ENCODE measurements at regions not wholly inside any gene's neighbourhood (a gene's known extent, or its start where the extent isn't known, plus 50 kb on each side); places are given as distances from the start of the nearest gene placed in this dataset.
"Not testable (repeated sequence)": the region's sequence is repeated elsewhere in the genome, so short reads cannot be mapped to it uniquely, and the experiment has no call there.

DNA sequence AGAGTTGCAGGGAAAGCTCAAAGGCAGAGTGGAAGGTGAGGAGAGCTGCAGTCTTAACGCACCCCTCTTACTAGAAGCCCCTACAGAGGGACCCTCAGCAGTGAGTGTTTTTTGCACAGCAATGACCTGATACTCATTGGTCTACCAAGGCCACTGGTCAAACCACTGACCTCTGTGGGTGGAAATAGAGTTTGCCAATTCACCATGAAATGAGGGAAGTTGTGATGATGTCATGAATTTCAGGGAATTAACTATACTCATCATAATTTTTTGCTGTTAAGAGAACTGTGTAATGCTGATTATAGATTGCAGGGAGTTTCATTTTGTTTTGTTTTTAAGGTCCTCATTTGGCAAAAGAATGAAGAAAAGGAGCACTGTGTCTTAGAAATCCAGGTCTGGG is 101.7 kb upstream of the SMAD3 start:
- DNase-seq (ENCODE audit: low read depth) = no peak

DNA sequence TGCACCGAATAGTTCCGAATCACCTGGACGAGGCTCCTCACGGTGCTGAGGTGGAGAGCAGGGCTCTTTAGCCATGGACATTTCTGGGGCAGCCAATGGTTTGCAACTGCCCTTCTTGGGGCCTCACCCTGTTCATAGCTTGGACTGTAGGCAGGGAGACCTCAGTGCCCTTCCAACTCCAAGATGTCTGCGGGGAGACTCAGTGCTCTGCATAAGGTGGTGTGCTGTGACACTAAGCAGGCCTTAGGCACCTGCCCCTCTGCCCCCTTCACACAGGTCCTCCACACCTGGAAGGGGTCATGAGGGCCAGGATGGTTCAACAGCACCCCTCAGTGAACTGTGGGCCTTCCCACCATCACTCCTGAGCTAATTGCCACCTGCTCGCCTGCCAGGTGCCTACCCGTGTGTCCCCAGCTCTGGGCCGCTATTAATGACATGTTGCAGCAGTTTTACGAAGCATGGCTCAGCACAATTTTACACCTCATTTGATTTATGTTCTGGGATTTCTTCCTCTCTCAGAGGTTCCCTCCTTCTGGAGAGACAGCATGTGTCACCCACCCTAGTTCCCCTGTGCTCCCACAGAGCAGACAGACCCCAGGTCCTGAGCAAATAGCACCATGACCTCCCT is 101.2 kb upstream of the SMAD3 start:
- DNase-seq (ENCODE audit: low read depth) = no peak

DNA sequence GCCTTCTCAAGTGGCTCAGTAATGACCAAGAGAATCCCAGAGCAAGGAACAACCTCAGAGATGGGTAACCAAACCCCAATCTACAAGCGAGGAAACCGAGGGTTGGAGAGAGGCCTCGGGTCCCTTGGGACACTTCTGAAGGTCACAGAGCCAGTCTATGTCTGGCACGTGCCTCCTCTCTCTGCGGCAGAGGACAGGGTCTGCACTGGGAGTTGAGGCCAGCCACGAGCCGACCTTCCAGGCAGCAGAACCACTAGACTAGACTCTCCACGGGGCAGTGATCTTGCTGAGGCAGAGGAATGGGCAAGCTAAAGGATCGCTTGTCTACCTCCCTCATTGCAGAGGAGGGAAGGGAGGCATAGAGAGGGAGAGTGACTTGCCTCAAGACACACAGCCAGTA is 100.6 kb upstream of the SMAD3 start:
- DNase-seq (ENCODE audit: low read depth) = no peak

DNA sequence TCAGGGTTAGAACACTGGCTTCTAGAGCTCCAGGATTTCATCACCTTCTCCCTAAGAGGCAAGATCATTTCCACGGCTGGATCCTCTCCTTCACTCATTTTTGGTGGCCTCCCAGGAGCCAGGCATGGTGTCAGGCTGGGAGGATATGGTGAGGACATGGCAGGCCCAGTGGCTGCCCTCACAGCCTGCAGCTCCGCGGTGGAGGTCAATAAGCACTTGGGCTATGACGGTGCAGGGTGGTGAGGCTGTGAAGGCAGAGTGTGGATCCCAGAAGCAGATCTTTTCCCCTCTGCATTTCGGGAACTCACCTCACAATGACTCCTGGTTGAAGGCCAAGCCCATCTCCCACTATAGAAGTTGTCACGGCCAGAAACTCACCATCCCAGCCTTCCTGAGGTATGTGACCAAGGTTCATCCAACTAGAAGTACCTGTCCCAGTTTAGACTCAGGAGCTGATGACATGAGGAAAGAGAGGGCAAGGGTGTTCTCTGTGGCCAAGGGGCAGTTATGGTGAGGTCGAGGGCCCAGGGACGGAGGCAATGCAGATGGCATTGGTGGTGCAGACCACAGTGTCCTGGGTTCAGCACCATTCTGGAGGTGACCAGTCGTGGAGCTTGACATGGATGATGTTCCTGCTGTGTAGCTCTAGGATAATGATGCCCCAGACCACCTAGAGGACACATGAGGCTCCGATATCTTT is 100.1 kb upstream of the SMAD3 start:
- DNase-seq (ENCODE audit: low read depth) = no peak

DNA sequence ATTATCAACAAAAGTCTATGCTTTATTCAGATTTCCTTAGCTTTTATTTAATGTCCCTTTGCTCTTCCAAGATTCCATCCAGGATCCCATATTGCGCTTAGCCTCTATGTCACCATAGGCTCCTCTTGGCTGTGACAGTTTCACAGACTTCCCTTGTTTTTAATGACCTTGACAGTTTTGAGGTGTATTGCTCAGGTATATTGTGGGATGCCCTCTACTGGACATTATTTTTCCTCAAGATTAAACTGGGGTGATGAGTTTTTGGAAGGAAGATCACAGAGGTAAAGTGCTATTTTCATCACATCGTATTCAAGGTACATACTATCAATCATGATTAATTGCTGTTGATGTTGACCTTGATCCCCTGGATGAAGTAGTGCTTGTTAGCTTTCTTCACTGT is 99.1 kb upstream of the SMAD3 start:
- no peak for DNase-seq (ENCODE audit: low read depth)

DNA sequence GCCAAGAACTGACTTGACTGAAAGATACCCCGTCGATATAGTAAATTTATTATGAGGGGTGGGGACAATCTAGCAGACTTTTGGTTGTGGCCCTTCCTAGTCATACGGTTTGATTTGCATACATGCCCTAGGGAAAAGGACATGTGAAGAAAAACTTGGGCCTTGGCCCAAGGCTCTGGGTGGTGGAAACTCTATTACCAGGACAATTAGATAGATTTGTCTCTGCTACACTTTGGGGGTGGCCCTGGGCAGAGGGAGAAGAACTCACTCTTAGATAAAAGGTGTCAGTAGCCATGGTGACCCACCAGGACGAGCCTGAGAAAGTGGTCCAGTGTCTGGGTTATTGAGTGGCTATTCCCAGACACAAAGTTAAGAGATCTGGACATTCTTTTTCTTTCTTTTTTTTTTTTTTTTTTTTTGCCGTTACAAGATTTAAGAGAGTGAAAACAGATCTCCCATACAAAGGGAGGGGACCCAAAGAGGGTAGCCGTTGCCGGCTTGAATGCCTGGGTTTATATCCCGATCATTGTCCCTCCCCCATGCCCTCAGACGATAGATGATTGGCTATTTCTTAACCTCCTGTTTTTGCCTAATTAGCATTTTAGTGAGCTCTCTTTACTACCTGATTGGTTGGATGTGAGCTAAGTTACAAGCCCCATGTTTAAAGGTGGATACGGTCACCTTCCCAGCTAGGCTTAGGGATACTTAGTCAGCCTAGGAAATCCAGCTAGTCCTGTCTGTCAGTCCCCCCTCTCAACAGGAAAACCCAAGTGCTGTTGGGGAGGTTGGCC is 96.4 kb upstream of the SMAD3 start:
- DNase-seq (ENCODE audit: low read depth) = no peak

DNA sequence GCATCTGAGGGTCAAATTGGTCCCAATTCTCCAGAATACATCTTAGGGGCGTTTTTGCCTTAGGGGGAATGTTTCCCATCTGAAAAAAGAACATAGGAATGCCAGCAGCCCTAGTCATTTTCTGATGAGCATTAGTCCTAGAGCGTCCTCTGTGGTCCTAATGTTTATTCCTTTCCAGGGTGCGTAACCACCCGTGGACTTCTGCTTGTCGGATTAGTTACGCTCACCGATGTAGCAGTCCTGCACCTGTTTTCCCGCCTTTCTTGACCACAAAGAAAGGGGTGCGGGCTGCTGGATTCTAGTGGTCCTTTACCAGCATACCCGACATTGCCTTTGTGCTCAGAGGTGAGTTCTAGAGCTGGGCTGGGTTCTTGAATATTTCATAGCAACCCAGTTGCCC is 91.3 kb upstream of the SMAD3 start:
- DNase-seq (ENCODE audit: low read depth) = not testable (repeated sequence)

DNA sequence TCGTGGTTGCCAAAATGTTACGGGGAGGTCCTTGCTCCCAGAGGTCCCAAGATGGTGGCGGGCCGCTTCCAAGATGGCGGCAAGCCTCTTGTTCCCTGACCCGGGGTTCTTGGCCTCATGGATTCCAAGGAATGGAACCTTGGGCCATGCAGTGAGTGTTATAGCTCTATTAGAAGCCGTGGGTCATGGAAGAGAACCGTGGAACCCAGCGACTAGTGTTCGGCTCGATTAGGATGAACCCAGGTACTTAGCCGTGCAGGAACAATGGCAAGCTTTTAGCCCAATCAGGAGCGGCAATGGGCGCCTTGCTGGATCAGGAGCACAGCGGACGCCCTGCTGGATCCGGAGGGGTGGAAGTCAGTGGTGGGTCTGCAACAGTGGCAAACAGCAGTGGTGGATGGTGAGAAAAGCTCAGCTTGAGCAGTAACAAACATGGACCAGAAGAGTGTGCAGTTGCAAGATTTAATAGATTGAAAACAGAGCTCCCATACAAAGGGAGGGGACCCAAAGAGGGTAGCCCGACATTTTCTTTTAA is 89.2 kb upstream of the SMAD3 start:
- DNase-seq (ENCODE audit: low read depth) = not testable (repeated sequence)

DNA sequence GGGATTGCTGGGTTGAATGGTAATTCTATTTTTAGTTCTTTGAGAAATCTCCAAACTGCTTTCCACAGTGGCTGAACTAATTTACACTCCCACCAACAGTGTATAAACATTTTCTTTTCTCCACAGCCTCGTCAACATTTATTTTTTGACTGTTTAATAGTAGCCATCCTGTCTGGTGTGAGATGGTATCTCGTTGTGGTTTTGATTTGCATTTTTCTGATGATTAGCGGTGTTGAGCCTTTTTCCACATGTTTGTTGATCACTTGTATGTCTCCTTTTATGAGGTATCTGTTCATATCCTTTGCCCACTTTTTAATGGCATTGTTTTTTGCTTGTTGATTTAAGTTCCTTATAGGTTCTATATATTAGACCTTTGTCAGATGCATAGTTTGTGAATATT is 85.1 kb upstream of the SMAD3 start:
- peak; percentile 25 for DNase-seq (ENCODE audit: low read depth)

DNA sequence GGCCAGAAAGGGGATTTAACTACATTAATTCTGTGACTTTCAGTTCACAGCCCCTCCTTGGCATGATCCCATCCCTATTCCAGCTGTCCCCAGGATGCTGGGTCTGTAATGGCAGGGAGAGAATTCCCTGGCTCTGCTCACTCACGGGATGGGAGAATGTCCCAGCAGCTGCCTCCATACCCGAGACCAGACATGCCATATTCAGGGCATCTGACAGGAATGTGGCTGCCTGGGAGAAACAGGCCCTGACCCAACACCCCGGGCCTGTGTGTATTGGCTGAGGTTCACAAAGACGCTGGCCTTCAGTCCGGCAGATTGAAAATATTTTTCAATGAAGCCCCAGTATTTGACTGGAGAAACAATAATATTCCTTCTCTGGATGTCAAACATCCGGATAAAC is 83.6 kb upstream of the SMAD3 start:
- peak; percentile 21 for DNase-seq (ENCODE audit: low read depth)

DNA sequence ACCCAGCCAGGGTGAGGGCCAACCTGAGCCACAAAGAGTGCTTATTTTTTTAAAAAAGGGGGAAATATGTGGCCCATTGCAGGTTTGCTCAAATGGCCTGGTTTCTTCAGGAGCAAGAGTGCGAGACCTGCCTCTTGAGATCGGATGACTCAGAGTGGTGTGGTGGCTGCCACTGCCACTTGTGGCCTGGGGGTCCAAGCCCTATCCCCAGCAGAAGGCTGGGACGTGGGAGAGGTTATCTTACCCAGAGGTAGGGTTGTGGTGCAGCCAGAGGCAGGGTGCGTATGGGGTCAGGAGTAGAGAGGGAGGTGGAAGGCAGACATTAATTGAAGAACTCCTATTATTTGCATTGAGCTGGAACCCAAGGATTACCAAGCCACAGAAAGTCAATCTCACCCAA is 83.2 kb upstream of the SMAD3 start:
- DNase-seq (ENCODE audit: low read depth) = peak; percentile 30

DNA sequence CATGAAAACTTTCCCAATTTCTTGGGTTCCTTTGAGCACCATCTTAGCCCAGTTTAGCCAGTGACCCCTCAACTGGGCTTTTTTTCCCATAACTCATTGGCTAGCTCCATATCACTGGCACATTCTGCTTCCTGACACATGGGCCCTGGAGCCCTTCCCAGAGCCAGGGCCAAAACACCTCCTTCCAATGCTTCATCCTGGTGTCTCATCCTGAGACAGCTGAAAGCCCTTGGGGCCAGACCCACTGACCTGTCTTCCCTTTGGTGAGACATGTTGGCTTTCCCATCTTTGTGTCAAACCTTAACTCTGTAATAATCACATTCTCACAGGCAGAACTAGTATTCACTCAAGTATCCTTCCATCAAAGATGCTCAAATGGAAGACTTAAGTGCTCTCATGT is 82.6 kb upstream of the SMAD3 start:
- DNase-seq (ENCODE audit: low read depth) = peak; percentile 72

DNA sequence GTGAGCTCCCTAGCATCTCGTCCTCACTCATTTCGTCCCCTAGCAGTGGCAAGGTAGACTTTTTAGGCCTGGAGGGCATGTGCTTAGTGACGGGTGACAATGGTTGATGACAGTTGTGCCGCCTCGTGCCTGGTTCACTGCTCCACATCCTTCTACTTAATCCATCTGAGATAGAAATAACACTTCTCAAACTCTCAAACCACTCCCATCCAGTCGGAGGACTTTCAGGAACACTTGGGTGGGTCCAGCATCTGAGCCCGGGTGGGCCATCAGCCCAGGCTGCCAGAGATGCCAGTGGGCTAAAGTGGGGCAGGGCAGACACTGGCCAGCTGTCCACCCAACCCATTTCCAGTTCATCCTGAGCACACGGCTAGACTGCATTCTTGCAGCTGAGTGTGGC is 79.7 kb upstream of the SMAD3 start:
- no peak for DNase-seq (ENCODE audit: low read depth)

DNA sequence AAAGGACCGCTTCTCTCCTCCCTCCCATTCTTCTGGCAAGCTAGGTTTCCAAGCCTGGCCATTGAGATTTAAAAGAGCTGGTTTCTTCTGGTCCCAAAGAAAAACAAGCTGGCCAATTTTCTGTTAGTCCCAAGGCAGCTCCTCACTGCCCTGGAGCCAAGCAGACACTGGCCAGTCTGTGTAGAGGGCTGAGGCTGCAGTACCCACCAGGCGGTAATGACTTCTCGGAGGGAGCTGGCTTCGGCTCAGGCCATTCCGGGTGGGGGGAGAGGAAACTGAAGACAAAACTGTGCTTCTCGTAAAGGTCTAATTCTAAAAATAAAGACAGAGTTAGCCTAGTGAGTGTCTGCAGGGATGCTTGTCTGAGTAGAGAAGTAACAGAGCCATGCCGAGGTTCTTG is 78.5 kb upstream of the SMAD3 start:
- DNase-seq (ENCODE audit: low read depth) = no peak

DNA sequence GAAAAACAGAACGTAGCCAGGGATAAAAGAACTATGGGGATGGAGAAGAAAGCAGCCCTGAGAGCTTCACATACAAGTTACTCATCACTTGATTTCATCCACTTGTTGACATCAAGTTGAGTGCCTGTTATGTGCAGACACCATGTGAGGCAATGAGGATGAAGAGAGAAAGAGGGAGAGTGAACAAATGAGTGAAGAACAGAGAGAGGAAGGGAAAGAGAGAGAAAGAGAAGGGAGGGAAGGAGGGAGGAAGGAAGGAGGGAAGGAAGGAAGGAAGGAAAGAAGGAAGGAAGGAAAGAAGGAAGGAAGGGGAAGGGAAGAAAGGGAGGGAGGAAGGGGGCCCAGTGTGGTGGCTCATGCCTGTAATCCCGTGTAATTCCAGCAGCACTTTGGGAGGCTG is 72.3 kb upstream of the SMAD3 start:
- no peak for DNase-seq (ENCODE audit: low read depth)

DNA sequence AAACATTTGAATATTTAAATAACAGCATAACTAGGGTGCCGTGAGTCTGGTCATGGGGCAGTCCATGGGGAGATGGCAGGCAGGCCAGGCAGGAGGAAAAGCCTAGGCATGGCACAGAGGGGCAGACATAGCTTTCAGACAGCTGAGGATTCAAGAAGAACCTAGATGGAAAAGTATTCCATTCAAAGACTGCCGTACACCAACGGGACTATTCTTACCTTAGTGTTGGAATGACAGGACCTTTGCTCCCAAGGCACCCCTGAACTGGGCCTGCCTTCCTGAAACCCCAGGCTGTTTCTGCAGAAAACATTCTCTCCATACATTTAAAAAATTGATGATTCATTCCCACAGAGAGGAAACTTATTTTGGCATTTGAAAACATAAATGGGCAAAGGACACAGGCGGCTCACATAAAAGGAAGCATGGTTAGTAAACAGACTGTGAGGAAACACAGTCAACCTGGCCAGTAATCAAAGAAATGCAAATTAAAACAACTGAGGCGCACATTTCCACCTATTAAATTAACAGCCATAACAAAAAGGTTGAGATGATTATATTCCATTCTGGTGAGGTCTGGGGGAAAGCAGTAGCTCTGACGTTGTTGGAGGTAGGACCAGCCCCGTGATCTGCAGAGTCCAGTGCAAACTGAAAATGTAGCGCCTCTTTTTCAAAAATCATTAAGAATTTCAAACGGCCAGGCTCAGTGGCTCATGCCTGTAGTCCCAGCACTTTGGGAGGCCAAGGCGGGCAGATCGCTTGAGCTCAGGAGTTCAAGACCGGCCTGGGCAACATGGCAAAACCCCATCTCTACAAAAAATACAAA is 71.3 kb upstream of the SMAD3 start:
- no peak for DNase-seq (ENCODE audit: low read depth)

DNA sequence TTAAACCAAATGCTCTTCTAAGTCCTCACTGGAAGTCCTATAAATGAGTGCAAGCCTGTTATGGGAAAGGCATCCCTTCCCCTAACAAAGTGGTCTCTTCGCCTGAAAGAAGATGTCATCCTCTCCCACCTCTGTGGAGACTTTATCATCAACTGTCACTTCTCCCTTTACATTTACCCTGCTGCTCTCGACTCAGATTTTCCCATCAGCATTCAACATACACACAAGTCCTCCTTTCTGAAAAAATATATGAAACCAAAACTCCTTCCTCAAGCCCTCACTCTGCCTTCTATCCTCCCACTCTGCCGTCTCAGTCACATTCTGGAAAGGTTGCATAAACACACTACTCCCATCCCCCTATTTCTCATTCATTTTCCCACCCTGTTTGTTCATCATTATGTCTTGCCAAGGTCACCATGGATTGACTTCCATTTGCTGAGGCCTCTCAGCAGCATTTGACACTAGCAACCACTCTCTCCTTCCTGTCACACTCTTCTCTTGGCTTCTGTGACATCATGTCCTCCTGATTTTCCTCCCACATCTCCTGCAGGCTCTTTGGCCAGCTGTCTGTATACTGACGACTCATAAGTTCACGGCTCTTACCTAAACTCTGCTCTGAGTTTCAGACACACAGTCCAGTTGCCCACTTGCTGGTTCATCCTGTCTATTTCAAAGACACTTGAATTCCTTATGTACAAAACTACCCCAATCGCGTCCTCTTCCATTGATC is 70.3 kb upstream of the SMAD3 start:
- DNase-seq (ENCODE audit: low read depth) = peak; percentile 75

DNA sequence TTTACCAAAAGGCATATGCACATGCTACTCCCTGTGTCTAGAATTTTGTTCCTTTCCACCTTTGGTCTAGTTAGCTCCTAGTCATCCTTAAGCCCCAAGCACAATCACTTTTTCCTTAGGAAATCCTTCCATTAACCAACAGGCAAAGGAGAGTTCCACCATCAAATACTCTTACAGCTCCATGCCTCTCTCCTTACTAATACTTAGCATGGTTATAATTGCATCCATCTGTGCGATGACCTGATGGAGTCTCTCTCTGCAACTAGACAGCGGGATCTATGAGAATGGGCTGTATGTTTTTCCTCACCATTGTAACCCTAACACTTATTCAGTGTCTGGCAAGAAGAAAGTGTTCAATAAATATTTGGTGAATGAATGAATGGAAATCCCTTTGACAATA is 69.3 kb upstream of the SMAD3 start:
- peak; percentile 25 for DNase-seq (ENCODE audit: low read depth)

DNA sequence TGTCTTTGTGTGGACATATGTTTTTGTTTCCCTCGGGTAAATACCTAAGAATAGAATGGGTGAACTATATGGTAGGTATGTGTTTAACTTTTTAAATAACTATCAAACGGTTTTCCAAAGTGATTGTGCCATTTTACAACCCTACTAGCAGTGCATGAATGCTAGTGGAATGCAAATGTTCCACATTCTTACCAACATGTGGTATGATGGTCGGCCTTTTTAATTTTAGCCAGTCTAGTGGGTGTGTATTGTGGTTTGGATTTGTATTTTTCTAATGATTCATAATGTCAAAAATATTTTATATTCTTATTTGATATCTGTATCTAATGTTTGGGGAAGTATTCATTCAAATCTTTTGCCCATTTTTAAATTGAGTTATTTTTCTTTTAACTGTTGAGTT is 68.2 kb upstream of the SMAD3 start:
- DNase-seq (ENCODE audit: low read depth) = peak; percentile 57

DNA sequence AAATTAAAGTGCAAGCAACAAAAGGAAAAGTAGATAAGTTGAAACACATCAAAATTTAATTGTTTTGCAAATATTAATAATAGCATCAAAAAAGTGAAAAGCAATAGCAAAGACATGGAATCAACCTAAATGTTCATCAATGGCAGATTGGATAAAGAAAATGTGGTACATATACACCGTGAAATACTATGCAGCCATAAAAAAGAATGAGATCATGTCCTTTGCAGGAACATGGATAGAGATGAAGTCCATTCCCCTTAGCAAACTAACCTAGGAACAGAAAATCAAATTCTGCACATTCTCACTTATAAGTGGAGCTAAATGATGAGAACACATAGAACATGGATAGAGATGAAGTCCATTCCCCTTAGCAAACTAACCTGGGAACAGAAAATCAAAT is 67.2 kb upstream of the SMAD3 start:
- DNase-seq (ENCODE audit: low read depth) = not testable (repeated sequence)

Measured in RPMI7951 (cell line).